GM12878 (cell line): ENCODE measurements at regions not wholly inside any gene's neighbourhood (a gene's known extent, or its start where the extent isn't known, plus 50 kb on each side); places are given as distances from the start of the nearest gene placed in this dataset.

ENCODE experiments used
- ATAC-seq: fragments of 200-7000 bp; cut with Tn5 transposase; 3 replicates; pipeline ENCODE4 v1.9.1; 2020; ENCODE audit warnings: mild to moderate bottlenecking, moderate library complexity
- BruUV-seq: library from RNA; stranded (reverse); fragments of 400-500 nt; replicated peaks from 2 replicates; lab custom pipeline; 2021; lab: Mats Ljungman, UMichigan
- CTCF ChIA-PET: fragments of 300-600 bp; sonication (Branson Sonifier 250); formaldehyde crosslinking; extraction: SDS; loops from one replicate; lab custom pipeline; 2021; ENCODE audit warnings: inconsistent platforms; lab: Yijun Ruan, JAX
- POLR2A ChIA-PET: fragments of 350-600 bp; formaldehyde crosslinking; extraction: SDS; loops from one replicate; lab custom pipeline; 2021; ENCODE audit warnings: inconsistent platforms; lab: Charles Lee
- RAD21 ChIA-PET: fragments of 300-600 bp; sonication (Branson Sonifier 250); formaldehyde crosslinking; loops from one replicate; lab custom pipeline; 2023; ENCODE audit warnings: antibody characterized with exemption; ENCODE audit not compliant: unreplicated experiment; lab: Charles Lee
- SMC1A ChIA-PET: fragments of 300-600 bp; sonication (Branson Sonifier 250); formaldehyde crosslinking; loops from one replicate; lab custom pipeline; 2023; ENCODE audit not compliant: unreplicated experiment, uncharacterized antibody; lab: Charles Lee
- DNase-seq: peaks from one replicate; pipeline ENCODE4 v3.0.0-alpha.2; 2011; ENCODE audit warnings: low read depth, low spot score
- FAIRE-seq: peaks from 3 replicates; lab custom pipeline; 2011; peaks lifted over from hg19 to GRCh38; lab: Jason Lieb, UNC
- H2AFZ ChIP-seq: 2 replicates; pipeline ENCODE4 v1.6.0; 2011; ENCODE audit warnings: low read depth, low read length, control low read depth; ENCODE audit not compliant: control insufficient read depth
- H3K27ac ChIP-seq: 2 replicates; pipeline ENCODE4 v1.5.1; 2011; ENCODE audit warnings: control low read depth; ENCODE audit not compliant: control insufficient read depth, insufficient read depth
- H3K27me3 ChIP-seq, 2 experiments: replicated peaks in 1 of 2; 2 replicates each; pipeline versions ENCODE4 v1.6.0 to v1.6.1; 2011; ENCODE audit warnings: low read length in 1 of 2; ENCODE audit not compliant: control insufficient read depth in 2 of 2, insufficient read depth in 2 of 2
- H3K36me3 ChIP-seq, 2 experiments: 2 replicates each; pipeline ENCODE4 v1.5.1; 2011; ENCODE audit warnings: low read length in 1 of 2; ENCODE audit not compliant: control insufficient read depth in 2 of 2, insufficient read depth in 2 of 2
- H3K4me1 ChIP-seq: 2 replicates; pipeline ENCODE4 v1.6.1; 2011; ENCODE audit warnings: mild to moderate bottlenecking, low read length, moderate library complexity, mixed read lengths; ENCODE audit not compliant: control insufficient read depth, insufficient read depth
- H3K4me2 ChIP-seq: 2 replicates; pipeline ENCODE4 v1.6.0; 2011; ENCODE audit warnings: control low read depth; ENCODE audit not compliant: control insufficient read depth, insufficient read depth
- H3K4me3 ChIP-seq: fragments of 200-600 bp; sonication (generic); 2 replicates; pipeline ENCODE4 v1.5.1; 2016
- H3K79me2 ChIP-seq: 2 replicates; pipeline ENCODE4 v1.6.0; 2011; ENCODE audit warnings: low read length; ENCODE audit not compliant: control insufficient read depth, insufficient read depth
- H3K9ac ChIP-seq: 2 replicates; pipeline ENCODE4 v1.8.0; 2011; ENCODE audit warnings: low read length, control low read depth, mixed read lengths; ENCODE audit not compliant: control insufficient read depth, insufficient read depth
- H3K9me3 ChIP-seq: replicated peaks from 3 replicates; pipeline ENCODE4 v1.5.1; 2011; ENCODE audit warnings: mild to moderate bottlenecking, low read length; ENCODE audit not compliant: control insufficient read depth, insufficient read depth
- H4K20me1 ChIP-seq: 2 replicates; pipeline ENCODE4 v1.6.0; 2011; ENCODE audit not compliant: control insufficient read depth, insufficient read depth
- CBFB ChIP-seq: IDR thresholded peaks from 2 replicates; pipeline ENCODE4 v1.6.1; 2016; ENCODE audit warnings: antibody characterized with exemption, low read depth
- DPF2 ChIP-seq: fragments of 450-650 bp; IDR thresholded peaks from 2 replicates; pipeline ENCODE4 v1.6.1; 2017; ENCODE audit warnings: mild to moderate bottlenecking
- JUND ChIP-seq: IDR thresholded peaks from 2 replicates; pipeline ENCODE4 v1.6.1; 2012; ENCODE audit warnings: low read depth, mild to moderate bottlenecking, low read length, improper control_type of control experiment, moderate library complexity
- POLR2AphosphoS5 ChIP-seq: IDR thresholded peaks from 2 replicates; pipeline ENCODE4 v1.6.1; 2011; ENCODE audit warnings: mild to moderate bottlenecking, low read length, inconsistent platforms
- SREBF1 ChIP-seq: IDR thresholded peaks from 2 replicates; pipeline ENCODE4 v1.6.1; 2012; ENCODE audit warnings: mild to moderate bottlenecking, low read length
- TCF12 ChIP-seq: IDR thresholded peaks from 2 replicates; pipeline ENCODE4 v1.6.1; 2011; ENCODE audit warnings: low read depth, mild to moderate bottlenecking, low read length
- ZNF384 ChIP-seq: IDR thresholded peaks from 2 replicates; pipeline ENCODE4 v1.6.1; 2012; ENCODE audit warnings: low read depth, mild to moderate bottlenecking, low read length, improper control_type of control experiment, borderline replicate concordance
- WGBS: methylation state at CpG from one replicate; pipeline ENCODE4 v1.1.6; 2016; ENCODE audit warnings: low lambda C conversion rate; ENCODE audit not compliant: insufficient replicate concordance, insufficient coverage; ENCODE audit errors: missing lambda C conversion rate; 5-methylcytosine and 5-hydroxymethylcytosine counted together
- in situ Hi-C: fragments of 300-500 bp; cut with MboI; formaldehyde crosslinking; loops from 9 replicates; pipeline ENCODE4 v1.14.3; 2018; ENCODE audit warnings: mixed read lengths
- intact Hi-C: fragments of 100-400 bp; cut with micrococcal nuclease; formaldehyde crosslinking; loops from one replicate; pipeline ENCODE4 v1.14.2; 2022; ENCODE audit not compliant: unreplicated experiment
- TF ChIP-seq, protein P1 (sequence below), 3 experiments: IDR thresholded peaks in 2 of 3; conservative IDR thresholded peaks in 1 of 3; 2 replicates each; pipeline ENCODE4 v1.5.1; 2011; ENCODE audit warnings: low read depth in 3 of 3, low read length in 3 of 3, mild to moderate bottlenecking in 3 of 3, control low read depth in 2 of 3, moderate library complexity in 2 of 3, inconsistent platforms in 1 of 3, mixed read lengths in 1 of 3; ENCODE audit not compliant: control insufficient read depth in 2 of 3, insufficient read depth in 1 of 3; ENCODE audit errors: extremely low read depth in 1 of 3
- TF ChIP-seq, protein P2 (sequence below): fragments of 150-350 bp; IDR thresholded peaks from 2 replicates; pipeline ENCODE4 v1.6.1; 2014; ENCODE audit warnings: mild to moderate bottlenecking, low read depth, low read length
- TF ChIP-seq, protein P3 (sequence below): fragments of 450-650 bp; IDR thresholded peaks from 2 replicates; pipeline ENCODE4 v1.6.1; 2016; ENCODE audit warnings: mild to moderate bottlenecking

DNA sequence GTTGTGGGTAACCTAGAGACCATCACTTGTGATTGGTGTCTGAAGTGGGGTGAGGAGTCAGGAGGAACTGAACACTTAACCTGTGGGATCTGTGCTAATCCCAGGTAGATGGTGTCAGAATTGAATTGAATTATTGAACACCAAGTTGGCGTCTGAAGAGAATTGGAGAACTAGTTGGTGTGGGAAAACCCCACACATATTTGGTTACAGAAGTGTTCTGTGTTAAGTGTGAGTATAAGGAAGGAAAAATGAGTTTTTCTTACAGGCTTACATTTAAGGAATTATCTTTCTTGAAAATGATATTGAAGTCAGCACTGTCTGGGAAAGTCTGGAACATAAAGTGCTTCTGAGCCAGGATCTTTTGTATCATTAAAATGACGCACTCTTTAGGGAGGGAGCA is 182.9 kb upstream of the ECI2 start:
- no peak overlapping the region for H3K4me3 ChIP-seq
- ChIA-PET CTCF (interaction anchor here (0.6 kb wide), 1 partner anchor 167 kb away, joined by 3 read pairs; no protein-coding TSS in a partner anchor), POLR2A (no interaction called here), RAD21 (no interaction called here), SMC1A (no interaction called here)
- no peaks in the 10 kb centered on the region for H4K20me1 ChIP-seq
- no peaks in the 10 kb centered on the region for H3K36me3 ChIP-seq
- H3K27ac ChIP-seq: no peak overlapping the region
- H3K4me1 ChIP-seq: no peaks in the 10 kb centered on the region
- no peak for FAIRE-seq
- TF ChIP-seq TCF12 (no peak), JUND (no peak), DPF2 (no peak), POLR2AphosphoS5 (no peak), CBFB (no peak), ZNF384 (no peak), SREBF1 (no peak)
- TF ChIP-seq, protein P1, sequence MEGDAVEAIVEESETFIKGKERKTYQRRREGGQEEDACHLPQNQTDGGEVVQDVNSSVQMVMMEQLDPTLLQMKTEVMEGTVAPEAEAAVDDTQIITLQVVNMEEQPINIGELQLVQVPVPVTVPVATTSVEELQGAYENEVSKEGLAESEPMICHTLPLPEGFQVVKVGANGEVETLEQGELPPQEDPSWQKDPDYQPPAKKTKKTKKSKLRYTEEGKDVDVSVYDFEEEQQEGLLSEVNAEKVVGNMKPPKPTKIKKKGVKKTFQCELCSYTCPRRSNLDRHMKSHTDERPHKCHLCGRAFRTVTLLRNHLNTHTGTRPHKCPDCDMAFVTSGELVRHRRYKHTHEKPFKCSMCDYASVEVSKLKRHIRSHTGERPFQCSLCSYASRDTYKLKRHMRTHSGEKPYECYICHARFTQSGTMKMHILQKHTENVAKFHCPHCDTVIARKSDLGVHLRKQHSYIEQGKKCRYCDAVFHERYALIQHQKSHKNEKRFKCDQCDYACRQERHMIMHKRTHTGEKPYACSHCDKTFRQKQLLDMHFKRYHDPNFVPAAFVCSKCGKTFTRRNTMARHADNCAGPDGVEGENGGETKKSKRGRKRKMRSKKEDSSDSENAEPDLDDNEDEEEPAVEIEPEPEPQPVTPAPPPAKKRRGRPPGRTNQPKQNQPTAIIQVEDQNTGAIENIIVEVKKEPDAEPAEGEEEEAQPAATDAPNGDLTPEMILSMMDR (IDR thresholded peaks at IDR 0.05 in 2 of 3, conservative IDR thresholded peaks at IDR 0.05 in 1 of 3; ENCODE audit: control insufficient read depth in 2 of 3, extremely low read depth in 1 of 3, insufficient read depth in 1 of 3, low read depth in 3 of 3, low read length in 3 of 3): no peak
- TF ChIP-seq, protein P2, sequence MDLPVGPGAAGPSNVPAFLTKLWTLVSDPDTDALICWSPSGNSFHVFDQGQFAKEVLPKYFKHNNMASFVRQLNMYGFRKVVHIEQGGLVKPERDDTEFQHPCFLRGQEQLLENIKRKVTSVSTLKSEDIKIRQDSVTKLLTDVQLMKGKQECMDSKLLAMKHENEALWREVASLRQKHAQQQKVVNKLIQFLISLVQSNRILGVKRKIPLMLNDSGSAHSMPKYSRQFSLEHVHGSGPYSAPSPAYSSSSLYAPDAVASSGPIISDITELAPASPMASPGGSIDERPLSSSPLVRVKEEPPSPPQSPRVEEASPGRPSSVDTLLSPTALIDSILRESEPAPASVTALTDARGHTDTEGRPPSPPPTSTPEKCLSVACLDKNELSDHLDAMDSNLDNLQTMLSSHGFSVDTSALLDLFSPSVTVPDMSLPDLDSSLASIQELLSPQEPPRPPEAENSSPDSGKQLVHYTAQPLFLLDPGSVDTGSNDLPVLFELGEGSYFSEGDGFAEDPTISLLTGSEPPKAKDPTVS: no peak
- TF ChIP-seq, protein P3, sequence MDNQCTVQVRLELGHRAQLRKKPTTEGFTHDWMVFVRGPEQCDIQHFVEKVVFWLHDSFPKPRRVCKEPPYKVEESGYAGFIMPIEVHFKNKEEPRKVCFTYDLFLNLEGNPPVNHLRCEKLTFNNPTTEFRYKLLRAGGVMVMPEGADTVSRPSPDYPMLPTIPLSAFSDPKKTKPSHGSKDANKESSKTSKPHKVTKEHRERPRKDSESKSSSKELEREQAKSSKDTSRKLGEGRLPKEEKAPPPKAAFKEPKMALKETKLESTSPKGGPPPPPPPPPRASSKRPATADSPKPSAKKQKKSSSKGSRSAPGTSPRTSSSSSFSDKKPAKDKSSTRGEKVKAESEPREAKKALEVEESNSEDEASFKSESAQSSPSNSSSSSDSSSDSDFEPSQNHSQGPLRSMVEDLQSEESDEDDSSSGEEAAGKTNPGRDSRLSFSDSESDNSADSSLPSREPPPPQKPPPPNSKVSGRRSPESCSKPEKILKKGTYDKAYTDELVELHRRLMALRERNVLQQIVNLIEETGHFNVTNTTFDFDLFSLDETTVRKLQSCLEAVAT: no peak
- BruUV-seq: no TSS peak
- H3K9ac ChIP-seq: no peak overlapping the region
- H2AFZ ChIP-seq: no peak overlapping the region
- H3K27me3 ChIP-seq: no peaks in the 10 kb centered on the region
- H3K79me2 ChIP-seq: no peaks in the 10 kb centered on the region
- 50% methylated on average over 2 of the region's 2 CpGs for WGBS
- in situ Hi-C loops: no loop called here
- ATAC-seq: no peak
- intact Hi-C loops: no loop called here
- no peak overlapping the region for H3K4me2 ChIP-seq
- no peak for DNase-seq
- peaks cover under 1% of the 10 kb centered on the region; the same call in 1 of the 3 replicates for H3K9me3 ChIP-seq
